Keratinocyte (primary cell): ENCODE measurements at regions not wholly inside any gene's neighbourhood (a gene's known extent, or its start where the extent isn't known, plus 50 kb on each side); places are given as distances from the start of the nearest gene placed in this dataset.
A peak's percentile ranks its signal among the peaks of the same experiment; 100 is the strongest.

ENCODE experiments used
- DNase-seq: peaks from one replicate; pipeline ENCODE4 v3.0.0-alpha.2; 2011; ENCODE audit warnings: low read depth, missing footprints, low spot score
- FAIRE-seq: peaks from 2 replicates; lab custom pipeline; 2011; peaks lifted over from hg19 to GRCh38; lab: Jason Lieb, UNC
- H2AFZ ChIP-seq: 2 replicates; pipeline ENCODE4 v1.6.0; 2012; ENCODE audit warnings: low read length, control low read depth, inconsistent platforms; ENCODE audit not compliant: control insufficient read depth
- H3K27ac ChIP-seq: 2 replicates; pipeline ENCODE4 v1.5.1; 2011; ENCODE audit warnings: low read length; ENCODE audit not compliant: control insufficient read depth, insufficient read depth
- H3K27me3 ChIP-seq: 3 replicates; pipeline ENCODE4 v1.6.0; 2011; ENCODE audit warnings: low read length; ENCODE audit not compliant: control insufficient read depth, insufficient read depth; ENCODE audit errors: extremely low read depth
- H3K36me3 ChIP-seq, 2 experiments: 2 replicates in 1 of 2; 3 replicates in 1 of 2; pipeline ENCODE4 v1.5.1; 2011; ENCODE audit warnings: low read length in 2 of 2, mild to moderate bottlenecking in 1 of 2; ENCODE audit not compliant: control insufficient read depth in 2 of 2, insufficient read depth in 2 of 2; ENCODE audit errors: extremely low read depth in 1 of 2
- H3K4me1 ChIP-seq: 3 replicates; pipeline ENCODE4 v1.5.1; 2011; ENCODE audit warnings: low read length; ENCODE audit not compliant: control insufficient read depth, insufficient read depth; ENCODE audit errors: extremely low read depth
- H3K4me2 ChIP-seq: 3 replicates; pipeline ENCODE4 v1.6.0; 2011; ENCODE audit warnings: low read depth, low read length; ENCODE audit not compliant: control insufficient read depth, insufficient read depth; ENCODE audit errors: extremely low read depth
- H3K4me3 ChIP-seq, 3 experiments: fragments of 200-600 bp in 1 of 3; sonication (generic) in 1 of 3; 2 replicates in 2 of 3; 3 replicates in 1 of 3; pipeline ENCODE4 v1.5.1; 2011 to 2016; ENCODE audit warnings: low read length in 3 of 3, mild to moderate bottlenecking in 3 of 3, control low read depth in 2 of 3, inconsistent platforms in 1 of 3, low read depth in 1 of 3, mixed read lengths in 1 of 3, mixed run types in 1 of 3, moderate library complexity in 1 of 3; ENCODE audit not compliant: control insufficient read depth in 2 of 3, insufficient read depth in 2 of 3; ENCODE audit errors: extremely low read depth in 1 of 3
- H3K79me2 ChIP-seq: 2 replicates; pipeline ENCODE4 v1.6.0; 2012; ENCODE audit warnings: low read length; ENCODE audit not compliant: control insufficient read depth, insufficient read depth
- H3K9ac ChIP-seq: 3 replicates; pipeline ENCODE4 v1.6.0; 2011; ENCODE audit warnings: low read length; ENCODE audit not compliant: control insufficient read depth, insufficient read depth; ENCODE audit errors: extremely low read depth
- H3K9me1 ChIP-seq: 3 replicates; pipeline ENCODE4 v1.6.0; 2011; ENCODE audit warnings: low read length; ENCODE audit not compliant: control insufficient read depth, insufficient read depth; ENCODE audit errors: extremely low read depth
- H3K9me3 ChIP-seq: 2 replicates; pipeline ENCODE4 v1.5.1; 2012; ENCODE audit warnings: low read depth, low read length; ENCODE audit not compliant: control insufficient read depth
- H4K20me1 ChIP-seq: 3 replicates; pipeline ENCODE4 v1.6.0; 2011; ENCODE audit warnings: low read length; ENCODE audit not compliant: control insufficient read depth, insufficient read depth; ENCODE audit errors: extremely low read depth
- CTCF ChIP-seq, 3 experiments: IDR thresholded peaks in 1 of 3; conservative IDR thresholded peaks in 1 of 3; optimal IDR thresholded peaks in 1 of 3; 2 replicates in 2 of 3; 3 replicates in 1 of 3; pipeline versions ENCODE3 to v1.5.1; 2011; ENCODE audit warnings: low read length in 3 of 3, mild to moderate bottlenecking in 3 of 3, moderate library complexity in 2 of 3, control low read depth in 1 of 3, inconsistent platforms in 1 of 3; ENCODE audit not compliant: insufficient read depth in 2 of 3; ENCODE audit errors: extremely low read depth in 1 of 3
- EZH2 ChIP-seq: IDR thresholded peaks from one replicate; pipeline ENCODE4 v1.6.1; 2012; ENCODE audit warnings: inconsistent platforms, mild to moderate bottlenecking, low read length, moderate library complexity
- dilution Hi-C: fragments of 300-500 bp; cut with MboI; formaldehyde crosslinking; loops from one replicate; pipeline ENCODE4 v1.7.0; 2020; ENCODE audit warnings: low sequenced_read_pairs; ENCODE audit not compliant: extremely low pct_ligation_motif_present

- Histone ChIP-seq H3K4me1 (peaks cover 21% of the 10 kb centered on the region), H3K36me3 (no peaks in the 10 kb centered on the region), H3K9me1 (no peaks in the 10 kb centered on the region), H3K4me2 (peak overlapping the region; percentile 71), H3K9ac (no peak overlapping the region), H2AFZ (peak overlapping the region; percentile 3), H4K20me1 (peaks cover 4% of the 10 kb centered on the region), H3K9me3 (no peaks in the 10 kb centered on the region), H3K4me3 (peak overlapping the region; percentile 44 to 68 (median 59)), H3K27me3 (peaks cover 45% of the 10 kb centered on the region), H3K27ac (no peak overlapping the region), H3K79me2 (no peaks in the 10 kb centered on the region)
- DNase-seq (no peak), FAIRE-seq (no peak)
- TF ChIP-seq EZH2 (peak; percentile 99), CTCF (optimal IDR thresholded peaks at IDR 0.05 in 1 of 3, IDR thresholded peaks at IDR 0.05 in 1 of 3, conservative IDR thresholded peaks at IDR 0.05 in 1 of 3; ENCODE audit: extremely low read depth in 1 of 3, insufficient read depth in 2 of 3, low read length in 3 of 3) (peak in 1 of 3 experiments; percentile 10)
- dilution Hi-C loops: no loop called here
These were observed 107.4 kb upstream of the KCTD1 start for GRCh38 chr18:26655525-26656430.

- DNase-seq: no peak
These were observed 106.5 kb upstream of the KCTD1 start for GRCh38 chr18:26654616-26655524.

More at GRCh38 chr18:26654616-26655524, 106.5 kb upstream of the KCTD1 start:
- Histone ChIP-seq H3K27ac (no peak overlapping the region), H3K9me3 (no peaks in the 10 kb centered on the region), H3K4me2 (peak overlapping the region; percentile 71), H3K9ac (no peak overlapping the region), H3K4me1 (peaks cover 21% of the 10 kb centered on the region), H3K4me3 (peak overlapping the region in 1 of 3 experiments; percentile 59), H4K20me1 (peaks cover 4% of the 10 kb centered on the region), H3K36me3 (no peaks in the 10 kb centered on the region), H3K27me3 (peaks cover 44% of the 10 kb centered on the region), H2AFZ (no peak overlapping the region), H3K79me2 (no peaks in the 10 kb centered on the region), H3K9me1 (no peaks in the 10 kb centered on the region)
- dilution Hi-C loops: no loop called here
- TF ChIP-seq EZH2 (peak; percentile 29), CTCF (optimal IDR thresholded peaks at IDR 0.05 in 1 of 3, IDR thresholded peaks at IDR 0.05 in 1 of 3, conservative IDR thresholded peaks at IDR 0.05 in 1 of 3; ENCODE audit: extremely low read depth in 1 of 3, insufficient read depth in 2 of 3, low read length in 3 of 3) (no peak)
- FAIRE-seq: no peak
